ENCODE measurements at regions not wholly inside any gene's neighbourhood (a gene's known extent, or its start where the extent isn't known, plus 50 kb on each side); places are given as distances from the start of the nearest gene placed in this dataset.
"Not testable (repeated sequence)": the region's sequence is repeated elsewhere in the genome, so short reads cannot be mapped to it uniquely, and the experiment has no call there.

DNA sequence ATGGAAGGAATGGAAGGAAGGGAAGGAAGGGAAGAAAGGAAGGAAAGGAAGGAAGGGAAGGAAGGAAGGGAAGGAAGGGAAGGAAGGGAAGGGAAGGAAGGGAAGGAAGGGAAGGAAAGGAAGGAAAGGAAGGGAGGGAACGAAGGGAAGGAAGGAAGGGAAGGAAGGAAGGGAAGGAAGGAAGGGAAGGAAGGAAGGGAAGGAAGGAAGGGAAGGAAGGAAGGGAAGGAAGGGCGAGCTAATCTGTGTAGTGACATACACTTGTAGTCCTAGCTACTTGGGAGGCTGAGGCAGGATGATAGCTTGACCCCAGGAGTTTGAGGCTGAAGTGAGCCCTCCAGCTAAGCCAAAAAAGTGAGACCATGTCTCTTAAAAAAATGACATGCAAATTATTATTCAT is 311.3 kb upstream of the LUZP2 start:
- H3K4me2 ChIP-seq (ENCODE audit: insufficient read depth, low read length, poor library complexity, severe bottlenecking); H3K18ac ChIP-seq (ENCODE audit: low read length); H3K36me3 ChIP-seq (replicated peaks in 1 of 2; ENCODE audit: control insufficient read depth in 2 of 2, insufficient read depth in 2 of 2, low read length in 2 of 2); H3K9ac ChIP-seq (ENCODE audit: low read depth, low read length, poor library complexity); H4K8ac ChIP-seq (ENCODE audit: low read depth, low read length); H3K23ac ChIP-seq (ENCODE audit: low read depth, low read length, poor library complexity); H3K4ac ChIP-seq (ENCODE audit: low read length); H2BK5ac ChIP-seq (ENCODE audit: low read length); H3K79me1 ChIP-seq (ENCODE audit: low read depth, low read length); H2BK12ac ChIP-seq (ENCODE audit: low read length); H2BK120ac ChIP-seq (ENCODE audit: low read depth, low read length); H3K9me3 ChIP-seq (replicated peaks in 1 of 2; ENCODE audit: control insufficient read depth in 2 of 2, insufficient read depth in 1 of 2, low read depth in 1 of 2, low read length in 2 of 2); H3K27ac ChIP-seq (replicated peaks; ENCODE audit: low read length); DNase-seq (ENCODE audit: low spot score); H3K4me3 ChIP-seq (ENCODE audit: low read length in 2 of 2); H4K91ac ChIP-seq (ENCODE audit: low read depth, low read length, poor library complexity); H2AK5ac ChIP-seq (ENCODE audit: low read depth, low read length); H3K27me3 ChIP-seq (ENCODE audit: control insufficient read depth in 3 of 3, insufficient read depth in 3 of 3, low read depth in 1 of 3, low read length in 3 of 3); H3K14ac ChIP-seq (ENCODE audit: low read length); H2AFZ ChIP-seq (ENCODE audit: low read length); H2BK15ac ChIP-seq (ENCODE audit: low read length); H3K4me1 ChIP-seq (ENCODE audit: control insufficient read depth in 2 of 2, insufficient read depth in 1 of 2, low read depth in 1 of 2, low read length in 2 of 2): not testable (repeated sequence)
- no CpG with 5 or more reads among the region's 2 CpGs for WGBS, 2 donors (ENCODE audit: extremely low coverage in 2 of 2, insufficient read length in 2 of 2, insufficient replicate concordance in 1 of 2)

DNA sequence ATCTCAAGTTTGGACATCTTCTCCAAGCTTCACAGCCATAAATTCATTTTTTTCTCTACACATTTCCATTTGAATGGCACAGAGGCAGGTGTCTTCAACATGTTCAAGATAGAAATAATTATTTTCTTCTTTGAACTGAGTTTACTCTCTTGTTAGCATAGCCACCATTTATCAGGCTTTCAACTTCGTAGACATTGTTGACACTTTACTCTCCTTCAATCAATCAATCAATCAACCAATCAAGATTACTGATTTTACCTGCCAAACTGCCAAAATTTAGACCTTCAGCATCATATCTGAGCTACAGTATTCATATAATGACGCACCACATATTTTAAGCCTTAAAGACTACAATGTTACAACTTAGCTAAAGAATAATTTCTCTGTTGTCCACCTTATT is 300.1 kb upstream of the LUZP2 start:
- H3K27me3 ChIP-seq (ENCODE audit: control insufficient read depth in 3 of 3, insufficient read depth in 3 of 3, low read depth in 1 of 3, low read length in 3 of 3) = no peaks in the 10 kb centered on the region
- H4K91ac ChIP-seq (ENCODE audit: low read depth, low read length, poor library complexity) = no peak overlapping the region
- no peak overlapping the region for H3K18ac ChIP-seq (ENCODE audit: low read length)
- no peaks in the 10 kb centered on the region for H3K36me3 ChIP-seq (replicated peaks in 1 of 2; ENCODE audit: control insufficient read depth in 2 of 2, insufficient read depth in 2 of 2, low read length in 2 of 2)
- H3K79me1 ChIP-seq (ENCODE audit: low read depth, low read length) = no peaks in the 10 kb centered on the region
- no peak overlapping the region for H3K9ac ChIP-seq (ENCODE audit: low read depth, low read length, poor library complexity)
- H3K23ac ChIP-seq (ENCODE audit: low read depth, low read length, poor library complexity) = no peak overlapping the region
- H2BK120ac ChIP-seq (ENCODE audit: low read depth, low read length) = no peak overlapping the region
- no peak overlapping the region for H2BK15ac ChIP-seq (ENCODE audit: low read length)
- H3K27ac ChIP-seq (replicated peaks; ENCODE audit: low read length) = no peak overlapping the region
- H2BK12ac ChIP-seq (ENCODE audit: low read length) = no peak overlapping the region
- no peak overlapping the region for H2BK5ac ChIP-seq (ENCODE audit: low read length)
- no peaks in the 10 kb centered on the region for H3K9me3 ChIP-seq (replicated peaks in 1 of 2; ENCODE audit: control insufficient read depth in 2 of 2, insufficient read depth in 1 of 2, low read depth in 1 of 2, low read length in 2 of 2)
- H3K4ac ChIP-seq (ENCODE audit: low read length) = no peak overlapping the region
- no peaks in the 10 kb centered on the region for H3K4me1 ChIP-seq (ENCODE audit: control insufficient read depth in 2 of 2, insufficient read depth in 1 of 2, low read depth in 1 of 2, low read length in 2 of 2)
- no peak overlapping the region for H2AFZ ChIP-seq (ENCODE audit: low read length)
- no peak for DNase-seq (ENCODE audit: low spot score)
- WGBS, 2 donors (ENCODE audit: extremely low coverage in 2 of 2, insufficient read length in 2 of 2, insufficient replicate concordance in 1 of 2) = no CpG with 5 or more reads among the region's 2 CpGs
- H2AK5ac ChIP-seq (ENCODE audit: low read depth, low read length) = no peak overlapping the region
- no peak overlapping the region for H3K14ac ChIP-seq (ENCODE audit: low read length)
- H4K8ac ChIP-seq (ENCODE audit: low read depth, low read length) = no peak overlapping the region
- no peak overlapping the region for H3K4me2 ChIP-seq (ENCODE audit: insufficient read depth, low read length, poor library complexity, severe bottlenecking)
- H3K4me3 ChIP-seq (ENCODE audit: low read length in 2 of 2) = no peak overlapping the region

DNA sequence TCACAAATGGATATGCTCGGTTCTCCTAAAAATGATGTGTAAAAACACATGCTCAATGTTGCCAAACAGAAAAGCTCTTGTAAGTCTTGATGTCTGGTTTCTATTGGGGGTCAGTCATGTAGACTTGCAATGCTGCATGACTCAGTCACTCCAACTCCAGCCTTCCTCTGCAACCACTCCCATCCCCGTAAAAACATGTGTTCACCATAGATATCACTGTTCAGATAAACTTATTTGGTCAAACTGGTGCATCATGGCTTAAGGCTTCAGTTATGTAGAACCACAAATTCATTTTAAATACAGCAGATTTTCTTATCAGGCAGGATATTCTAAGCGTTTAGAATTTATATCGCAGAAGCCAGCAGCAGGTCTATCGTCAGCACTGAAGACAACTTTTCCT is 298.4 kb upstream of the LUZP2 start:
- Histone ChIP-seq H3K79me1 (ENCODE audit: low read depth, low read length) (no peaks in the 10 kb centered on the region), H3K27me3 (ENCODE audit: control insufficient read depth in 3 of 3, insufficient read depth in 3 of 3, low read depth in 1 of 3, low read length in 3 of 3) (no peaks in the 10 kb centered on the region), H3K9ac (ENCODE audit: low read depth, low read length, poor library complexity) (no peak overlapping the region), H4K8ac (ENCODE audit: low read depth, low read length) (no peak overlapping the region), H3K23ac (ENCODE audit: low read depth, low read length, poor library complexity) (no peak overlapping the region), H3K27ac (replicated peaks; ENCODE audit: low read length) (no peak overlapping the region), H2BK120ac (ENCODE audit: low read depth, low read length) (no peak overlapping the region), H2BK5ac (ENCODE audit: low read length) (no peak overlapping the region), H3K9me3 (replicated peaks in 1 of 2; ENCODE audit: control insufficient read depth in 2 of 2, insufficient read depth in 1 of 2, low read depth in 1 of 2, low read length in 2 of 2) (no peaks in the 10 kb centered on the region), H3K4ac (ENCODE audit: low read length) (no peak overlapping the region), H3K4me1 (ENCODE audit: control insufficient read depth in 2 of 2, insufficient read depth in 1 of 2, low read depth in 1 of 2, low read length in 2 of 2) (no peaks in the 10 kb centered on the region), H2AFZ (ENCODE audit: low read length) (no peak overlapping the region), H3K36me3 (replicated peaks in 1 of 2; ENCODE audit: control insufficient read depth in 2 of 2, insufficient read depth in 2 of 2, low read length in 2 of 2) (no peaks in the 10 kb centered on the region), H2BK15ac (ENCODE audit: low read length) (no peak overlapping the region), H3K18ac (ENCODE audit: low read length) (no peak overlapping the region), H3K14ac (ENCODE audit: low read length) (no peak overlapping the region), H2AK5ac (ENCODE audit: low read depth, low read length) (no peak overlapping the region), H3K4me3 (ENCODE audit: low read length in 2 of 2) (no peak overlapping the region), H3K4me2 (ENCODE audit: insufficient read depth, low read length, poor library complexity, severe bottlenecking) (no peak overlapping the region), H4K91ac (ENCODE audit: low read depth, low read length, poor library complexity) (no peak overlapping the region), H2BK12ac (ENCODE audit: low read length) (no peak overlapping the region)
- no CpG with 5 or more reads among the region's 5 CpGs for WGBS, 2 donors (ENCODE audit: extremely low coverage in 2 of 2, insufficient read length in 2 of 2, insufficient replicate concordance in 1 of 2)
- no peak for DNase-seq (ENCODE audit: low spot score)

DNA sequence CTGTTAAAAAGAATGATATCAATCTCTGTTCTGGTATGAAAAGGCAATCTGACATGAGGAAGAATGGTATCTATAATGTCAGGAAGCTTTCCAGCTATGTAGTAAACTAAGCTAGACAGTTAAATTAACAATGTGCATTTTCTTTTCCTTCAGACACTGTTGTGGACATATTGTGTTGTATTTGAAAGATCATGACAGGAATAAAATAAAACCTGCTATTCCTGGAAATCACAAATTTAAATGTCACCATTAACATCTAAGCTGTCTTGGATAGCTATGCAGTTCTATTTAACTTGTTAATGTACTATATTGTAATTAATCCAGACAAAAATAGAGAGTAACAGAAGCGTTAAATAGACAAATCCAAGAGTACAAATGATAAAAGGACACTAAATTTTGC is 297.4 kb upstream of the LUZP2 start:
- no peak overlapping the region for H3K4me2 ChIP-seq (ENCODE audit: insufficient read depth, low read length, poor library complexity, severe bottlenecking)
- no peak overlapping the region for H2BK12ac ChIP-seq (ENCODE audit: low read length)
- H3K23ac ChIP-seq (ENCODE audit: low read depth, low read length, poor library complexity) = no peak overlapping the region
- no peak overlapping the region for H2BK15ac ChIP-seq (ENCODE audit: low read length)
- H3K9me3 ChIP-seq (replicated peaks in 1 of 2; ENCODE audit: control insufficient read depth in 2 of 2, insufficient read depth in 1 of 2, low read depth in 1 of 2, low read length in 2 of 2) = no peaks in the 10 kb centered on the region
- no peak overlapping the region for H4K91ac ChIP-seq (ENCODE audit: low read depth, low read length, poor library complexity)
- no peak overlapping the region for H2AFZ ChIP-seq (ENCODE audit: low read length)
- H3K9ac ChIP-seq (ENCODE audit: low read depth, low read length, poor library complexity) = no peak overlapping the region
- no peak overlapping the region for H3K18ac ChIP-seq (ENCODE audit: low read length)
- H3K4me1 ChIP-seq (ENCODE audit: control insufficient read depth in 2 of 2, insufficient read depth in 1 of 2, low read depth in 1 of 2, low read length in 2 of 2) = no peaks in the 10 kb centered on the region
- no peak overlapping the region for H3K27ac ChIP-seq (replicated peaks; ENCODE audit: low read length)
- no peak for DNase-seq (ENCODE audit: low spot score)
- H3K4me3 ChIP-seq (ENCODE audit: low read length in 2 of 2) = no peak overlapping the region
- no peak overlapping the region for H3K14ac ChIP-seq (ENCODE audit: low read length)
- H3K79me1 ChIP-seq (ENCODE audit: low read depth, low read length) = no peaks in the 10 kb centered on the region
- no peaks in the 10 kb centered on the region for H3K36me3 ChIP-seq (replicated peaks in 1 of 2; ENCODE audit: control insufficient read depth in 2 of 2, insufficient read depth in 2 of 2, low read length in 2 of 2)
- no peak overlapping the region for H2AK5ac ChIP-seq (ENCODE audit: low read depth, low read length)
- no peak overlapping the region for H4K8ac ChIP-seq (ENCODE audit: low read depth, low read length)
- no CpG with 5 or more reads among the region's 1 CpG for WGBS, 2 donors (ENCODE audit: extremely low coverage in 2 of 2, insufficient read length in 2 of 2, insufficient replicate concordance in 1 of 2)
- H3K27me3 ChIP-seq (ENCODE audit: control insufficient read depth in 3 of 3, insufficient read depth in 3 of 3, low read depth in 1 of 3, low read length in 3 of 3) = no peaks in the 10 kb centered on the region
- no peak overlapping the region for H2BK5ac ChIP-seq (ENCODE audit: low read length)
- H3K4ac ChIP-seq (ENCODE audit: low read length) = no peak overlapping the region
- no peak overlapping the region for H2BK120ac ChIP-seq (ENCODE audit: low read depth, low read length)
